Activated B cell treated with CpG ODN at 0.5 μM for 24 hours (primary cell): ENCODE measurements at regions not wholly inside any gene's neighbourhood (a gene's known extent, or its start where the extent isn't known, plus 50 kb on each side); places are given as distances from the start of the nearest gene placed in this dataset.

Experiments used
- ATAC-seq: fragments of 200-7000 bp; cut with Tn5 transposase; one replicate; pipeline ENCODE4 v1.10.0; 2021; ENCODE audit warnings: low read depth, mild to moderate bottlenecking, moderate library complexity
- CTCF ChIA-PET: fragments of 350-600 bp; sonication (Branson Sonifier 250); formaldehyde crosslinking; loops from one replicate; lab custom pipeline; 2021; ENCODE audit warnings: antibody characterized with exemption; lab: Charles Lee
- POLR2A ChIA-PET: fragments of 350-600 bp; sonication (Branson Sonifier 250); formaldehyde crosslinking; loops from one replicate; lab custom pipeline; 2021; ENCODE audit warnings: antibody characterized with exemption; lab: Charles Lee
- DNase-seq: peaks from one replicate; pipeline ENCODE4 v3.0.0; 2022
- H3K27ac Mint-ChIP-seq: one replicate; pipeline ENCODE4 v1.8.0; 2020; ENCODE audit warnings: mixed read lengths
- H3K27me3 Mint-ChIP-seq: one replicate; pipeline ENCODE4 v1.8.0; 2021; ENCODE audit warnings: mixed read lengths
- H3K36me3 Mint-ChIP-seq: one replicate; pipeline ENCODE4 v1.8.0; 2021; ENCODE audit warnings: low read depth, mixed read lengths
- H3K4me1 Mint-ChIP-seq: one replicate; pipeline ENCODE4 v1.8.0; 2021; ENCODE audit warnings: mixed read lengths
- H3K4me3 Mint-ChIP-seq: one replicate; pipeline ENCODE4 v1.8.0; 2020; ENCODE audit warnings: mild to moderate bottlenecking, mixed read lengths
- H3K9me3 Mint-ChIP-seq: one replicate; pipeline ENCODE4 v1.8.0; 2020; ENCODE audit warnings: mixed read lengths
- CTCF ChIP-seq: fragments of 200-600 bp; IDR thresholded peaks from one replicate; pipeline ENCODE4 v1.8.0; 2022; ENCODE audit warnings: antibody characterized with exemption, mild to moderate bottlenecking
- intact Hi-C: fragments of 100-400 bp; cut with micrococcal nuclease; formaldehyde crosslinking; loops from one replicate; pipeline ENCODE4 v1.15.1; 2024

- no peak overlapping the region for H3K27ac Mint-ChIP-seq
- TF ChIP-seq CTCF = no peak
- H3K4me3 Mint-ChIP-seq = no peak overlapping the region
- intact Hi-C loops = no loop called here
- no peaks in the 10 kb centered on the region for H3K36me3 Mint-ChIP-seq
- no peaks in the 10 kb centered on the region for H3K27me3 Mint-ChIP-seq
- no peak for ATAC-seq
- H3K9me3 Mint-ChIP-seq = no peaks in the 10 kb centered on the region
- POLR2A ChIA-PET = no interaction called here
- CTCF ChIA-PET = no interaction called here
- DNase-seq = no peak
- H3K4me1 Mint-ChIP-seq = no peaks in the 10 kb centered on the region
Observed at GRCh38 chr10:86601956-86602602, 52.3 kb upstream of the OPN4 start.

- POLR2A ChIA-PET = no interaction called here
- no peaks in the 10 kb centered on the region for H3K36me3 Mint-ChIP-seq
Observed at GRCh38 chr10:86603256-86603655, 51.1 kb upstream of the OPN4 start.

More at GRCh38 chr10:86603256-86603655, 51.1 kb upstream of the OPN4 start:
- CTCF ChIA-PET = interaction anchor here (0.7 kb wide), 1 partner anchor 18 kb away, joined by 4 read pairs; no protein-coding TSS in a partner anchor
- intact Hi-C loops = no loop called here
- TF ChIP-seq CTCF = no peak
- no peak for ATAC-seq
- H3K9me3 Mint-ChIP-seq = peaks cover 5% of the 10 kb centered on the region
- H3K4me1 Mint-ChIP-seq = no peaks in the 10 kb centered on the region
- no peak overlapping the region for H3K4me3 Mint-ChIP-seq
- no peak for DNase-seq
- H3K27me3 Mint-ChIP-seq = peaks cover 5% of the 10 kb centered on the region
- no peak overlapping the region for H3K27ac Mint-ChIP-seq
